Limb (tissue), 2 donors: ENCODE measurements at regions not wholly inside any gene's neighbourhood (a gene's known extent, or its start where the extent isn't known, plus 50 kb on each side); places are given as distances from the start of the nearest gene placed in this dataset.

Experiments
- DNase-seq, 2 donors: peaks; one replicate each; pipeline ENCODE4 v3.0.0-alpha.2; 2016; ENCODE audit errors: extremely low spot score in 2 of 2

DNA sequence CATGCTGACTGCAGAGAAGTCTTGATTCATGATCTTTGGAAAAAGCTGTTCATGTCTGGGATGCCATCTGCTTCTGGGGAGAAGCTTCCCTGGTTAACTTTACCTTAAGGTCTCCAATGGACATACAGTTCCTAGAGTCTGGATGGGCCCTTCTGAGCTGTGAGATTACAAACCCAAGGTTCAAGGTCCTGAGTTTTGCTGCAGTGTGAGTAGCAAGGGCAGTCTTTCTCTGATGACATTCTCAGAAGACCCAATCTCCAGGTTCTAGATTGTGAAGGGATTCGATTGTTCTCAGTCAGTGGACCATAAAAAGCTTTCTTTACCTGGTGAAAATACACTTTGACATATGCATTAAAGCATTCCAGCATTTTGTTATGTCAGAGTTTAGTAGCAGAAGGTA, 179.2 kb downstream of the AASDH start:
- DNase-seq: no peak

GRCh38 chr4:56206258-56206657, 181.0 kb downstream of the AASDH start:
- no peak for DNase-seq

- DNase-seq: no peak
Measured at GRCh38 chr4:56200275-56200674, 187.0 kb downstream of the AASDH start.

GRCh38 chr4:56198265-56198664, 189.0 kb downstream of the AASDH start:
- no peak for DNase-seq

DNA sequence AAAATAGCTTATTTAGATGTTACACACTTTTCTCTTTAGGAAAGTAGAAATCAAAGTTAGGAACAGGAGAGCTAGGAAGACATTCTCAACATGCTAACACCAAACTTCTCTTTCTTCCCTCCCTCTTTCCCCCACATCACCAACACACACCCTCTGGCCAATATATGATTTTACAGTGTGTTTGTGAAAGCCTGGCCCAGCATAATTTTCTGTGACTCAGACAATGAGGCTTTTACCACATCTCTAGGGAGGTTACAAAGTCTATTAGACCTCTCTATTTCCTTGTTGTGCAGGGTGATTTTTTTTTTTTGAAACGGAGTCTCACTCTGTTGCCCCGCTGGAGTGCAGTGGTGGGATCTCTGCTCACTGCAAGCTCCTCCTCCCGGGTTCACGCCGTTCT, 189.9 kb downstream of the AASDH start:
- no peak for DNase-seq

- DNase-seq: no peak
Measured at GRCh38 chr4:56195025-56195424, 192.3 kb downstream of the AASDH start.

GRCh38 chr4:56191534-56191933, 195.8 kb downstream of the AASDH start:
- no peak for DNase-seq

DNA sequence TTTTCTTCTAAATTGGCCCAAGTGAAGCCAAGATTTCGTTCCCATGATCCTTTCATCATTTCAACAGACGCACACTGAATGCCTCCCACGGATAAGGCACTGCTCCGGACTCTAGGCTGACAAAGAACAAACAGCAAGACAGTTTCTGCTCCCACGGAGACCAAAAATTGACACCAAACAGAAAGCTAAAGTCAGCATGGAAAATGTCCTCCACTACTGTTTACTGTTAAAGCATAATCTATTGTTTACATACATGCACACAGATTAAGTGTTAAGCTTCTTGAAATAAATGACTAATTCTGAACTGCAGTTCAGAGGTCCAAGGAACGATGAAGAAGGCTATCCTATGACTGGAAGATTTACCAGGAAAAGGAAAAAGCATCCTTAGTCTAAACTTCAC, 199.6 kb downstream of the AASDH start:
- DNase-seq: no peak

DNA sequence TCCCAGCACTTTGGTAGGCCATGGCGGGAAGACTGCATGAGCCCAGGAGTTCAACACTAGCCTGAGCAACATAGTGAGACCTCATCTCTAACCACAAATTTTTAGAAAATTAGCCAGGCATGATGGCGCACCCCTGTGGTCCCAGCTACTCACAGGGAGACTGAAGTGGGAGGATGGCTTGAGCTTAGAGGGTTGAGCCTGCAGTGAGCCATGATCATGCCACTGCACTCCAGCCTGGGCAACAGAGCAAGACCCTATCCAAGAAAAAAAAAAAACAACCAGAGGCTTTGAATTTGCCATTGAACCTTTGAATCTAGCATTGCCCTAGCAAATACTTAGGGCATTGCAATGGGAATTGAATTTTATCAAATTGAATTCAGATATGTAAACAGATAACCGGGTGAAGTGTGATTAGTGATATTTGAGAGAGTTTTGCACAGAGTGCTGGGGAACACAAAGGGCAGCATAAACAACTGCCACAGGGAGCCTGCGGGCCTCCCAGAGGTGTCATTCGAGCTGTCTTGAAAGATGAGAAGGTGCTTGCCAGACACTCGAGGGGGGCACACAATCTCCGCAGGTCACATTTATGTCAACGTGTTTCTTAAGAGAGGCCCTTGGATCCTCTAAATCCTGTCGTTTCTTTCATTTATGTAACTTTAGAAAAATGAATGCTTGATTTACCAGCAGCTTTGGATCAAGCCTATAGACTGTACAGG, 200.3 kb downstream of the AASDH start:
- no peak for DNase-seq

GRCh38 chr4:56185901-56186300, 201.4 kb downstream of the AASDH start:
- DNase-seq: no peak

DNA sequence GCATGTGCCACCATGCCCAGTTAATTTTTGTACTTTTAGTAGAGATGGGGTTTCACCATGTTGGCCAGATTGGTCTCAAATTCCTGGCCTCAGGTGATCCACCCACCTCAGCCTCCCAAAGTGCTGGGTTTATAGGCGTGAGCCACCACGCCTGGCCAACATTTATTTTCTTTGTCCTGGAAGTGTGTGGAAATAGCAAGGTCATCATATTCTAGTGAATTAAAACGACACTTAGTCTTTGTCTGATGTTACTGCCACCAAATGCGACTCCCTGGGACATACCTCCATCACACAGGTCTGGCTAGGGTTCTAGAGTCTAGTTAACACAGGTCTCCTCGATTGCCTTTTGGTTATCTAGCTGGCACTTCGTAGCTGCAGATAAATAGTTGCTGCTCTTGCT, 203.1 kb downstream of the AASDH start:
- no peak for DNase-seq

GRCh38 chr4:56183344-56183959, 203.8 kb downstream of the AASDH start:
- no peak for DNase-seq

GRCh38 chr4:56182356-56182755, 204.9 kb downstream of the AASDH start:
- no peak for DNase-seq

DNA sequence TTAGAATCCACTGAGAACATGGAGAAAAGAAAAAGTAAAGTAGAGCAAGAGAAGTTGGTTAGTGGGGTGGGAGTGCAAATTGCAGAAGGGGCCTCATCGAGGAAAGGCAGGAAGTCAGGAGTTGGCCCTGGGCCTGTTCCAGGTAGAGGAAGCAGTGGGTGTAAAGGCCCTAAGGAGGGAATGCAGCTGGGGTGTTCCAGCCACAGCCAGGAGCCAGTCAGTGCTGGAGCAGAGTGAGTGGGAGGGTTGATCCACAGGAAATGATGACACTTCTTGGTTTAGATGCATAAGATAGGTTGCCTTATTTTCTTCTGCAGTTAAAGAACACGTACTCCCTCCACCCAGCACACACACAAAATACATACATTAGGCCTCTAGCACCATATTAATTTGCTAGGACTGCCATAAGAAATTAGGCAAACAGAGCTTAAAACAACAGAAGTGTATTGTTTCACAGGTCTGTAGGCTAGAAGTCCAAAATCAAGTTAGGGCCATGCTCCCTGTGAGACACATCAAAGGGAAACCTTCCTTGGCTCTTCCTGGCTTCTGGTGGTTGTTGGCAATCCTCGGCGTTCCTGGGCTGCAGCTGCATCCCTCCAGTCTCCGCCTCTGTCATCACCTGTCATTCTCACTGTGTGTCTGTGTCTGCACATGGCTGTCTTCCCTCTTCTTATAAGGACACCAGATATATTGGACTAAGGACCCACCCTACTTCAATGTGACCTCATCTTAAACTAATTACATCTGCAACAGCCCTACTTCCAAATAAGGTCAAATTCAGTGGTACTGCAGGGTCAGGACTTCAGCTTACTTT, 205.9 kb downstream of the AASDH start:
- peak in 1 of 2 donors; percentile 38 for DNase-seq

DNA sequence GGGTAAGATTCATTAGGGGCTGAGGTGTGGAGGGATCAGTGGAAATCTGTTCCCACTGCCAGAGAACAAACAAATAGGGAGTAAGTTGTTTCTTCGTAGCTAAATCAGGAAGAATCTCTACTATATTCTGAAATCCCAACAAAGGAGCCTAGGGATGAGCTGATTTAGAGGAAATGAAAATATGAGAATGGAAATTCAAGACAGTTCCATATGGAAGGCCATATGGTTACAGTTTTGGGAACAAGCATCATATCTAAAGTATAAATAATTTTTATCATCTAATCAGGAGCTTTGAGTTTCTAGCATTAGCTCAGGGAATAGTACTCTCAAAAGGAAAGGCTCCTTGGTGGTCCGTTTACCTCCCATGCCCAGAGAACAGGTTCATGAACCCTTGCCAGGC, 218.2 kb downstream of the AASDH start:
- no peak for DNase-seq

DNA sequence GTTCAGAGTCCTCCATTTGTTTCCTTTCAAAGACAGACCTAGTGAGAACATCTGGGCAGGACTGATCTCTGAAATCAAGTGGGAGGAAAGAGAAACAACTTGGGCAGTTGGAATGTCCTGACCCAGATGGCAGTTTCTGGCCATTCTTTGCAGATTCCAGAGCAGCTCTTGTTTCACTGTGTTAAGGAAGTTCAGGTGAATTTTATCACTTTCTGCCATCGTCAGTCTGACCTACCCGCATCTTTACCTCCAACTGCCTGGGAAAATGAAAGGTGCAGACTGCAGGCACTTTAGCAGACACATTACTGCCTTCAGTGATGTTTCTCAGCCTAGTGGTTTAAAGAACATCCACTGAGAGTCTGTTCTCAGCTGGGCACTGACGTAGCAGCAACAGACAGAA, 216.2 kb downstream of the CEP135 start:
- DNase-seq: no peak

DNA sequence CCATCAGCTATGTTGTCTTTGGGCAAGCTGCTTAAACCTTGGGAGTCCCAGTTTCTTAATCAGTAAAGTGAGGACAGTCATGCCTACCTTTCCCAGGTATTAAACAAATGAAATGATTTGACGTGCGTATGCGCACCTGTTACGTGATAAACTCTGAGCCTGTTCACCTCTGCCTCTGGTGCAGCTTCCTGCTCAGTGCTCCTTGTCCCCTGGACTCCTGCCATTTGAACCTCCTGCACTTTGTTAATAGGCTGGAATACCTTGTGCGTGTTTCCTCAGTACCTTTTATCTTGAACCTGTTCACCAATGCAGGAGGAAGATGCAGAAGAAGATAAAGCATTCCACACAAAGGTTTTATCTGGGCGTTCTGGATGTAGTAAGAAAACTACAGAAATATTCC, 211.9 kb downstream of the CEP135 start:
- no peak for DNase-seq

GRCh38 chr4:56158483-56158882, 209.7 kb downstream of the CEP135 start:
- no peak for DNase-seq

DNA sequence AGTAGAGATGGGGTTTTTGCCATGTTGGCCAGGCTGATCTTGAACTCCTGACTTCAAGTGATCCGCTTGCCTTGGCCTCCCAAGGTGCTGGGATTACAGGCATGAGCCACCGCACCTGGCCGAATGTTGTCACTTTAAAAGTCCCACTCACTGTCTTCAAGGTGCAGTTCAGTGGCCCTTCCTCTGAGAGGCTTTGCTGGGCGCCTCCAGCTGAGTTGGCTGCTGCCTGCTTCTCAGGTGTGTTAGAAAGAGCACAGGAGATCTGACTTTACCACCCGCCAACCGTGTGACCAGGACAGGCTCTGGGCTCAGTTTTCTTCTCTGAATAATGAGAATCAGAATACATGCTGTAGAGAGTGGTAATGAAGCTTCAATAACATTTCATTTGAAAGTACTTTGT, 207.4 kb downstream of the CEP135 start:
- DNase-seq: no peak

DNA sequence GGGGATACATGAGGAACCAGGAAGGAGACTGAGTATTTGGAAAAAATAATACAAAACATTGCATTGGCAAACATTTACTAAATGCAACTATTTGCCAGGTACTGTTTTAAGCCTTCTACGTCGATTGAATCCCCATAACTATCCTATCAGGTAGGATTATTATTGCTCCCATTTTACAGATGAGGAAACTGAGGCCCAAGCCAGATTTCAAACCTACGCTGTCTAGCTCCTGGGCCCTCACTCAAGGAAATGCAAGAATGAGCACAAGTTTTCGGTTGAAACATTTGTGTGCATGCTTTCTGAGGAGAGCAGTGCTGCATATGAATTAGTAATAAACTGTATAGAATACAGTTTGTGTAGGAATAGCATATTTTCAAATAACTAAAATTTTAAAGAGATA, 206.7 kb downstream of the CEP135 start:
- no peak for DNase-seq

DNA sequence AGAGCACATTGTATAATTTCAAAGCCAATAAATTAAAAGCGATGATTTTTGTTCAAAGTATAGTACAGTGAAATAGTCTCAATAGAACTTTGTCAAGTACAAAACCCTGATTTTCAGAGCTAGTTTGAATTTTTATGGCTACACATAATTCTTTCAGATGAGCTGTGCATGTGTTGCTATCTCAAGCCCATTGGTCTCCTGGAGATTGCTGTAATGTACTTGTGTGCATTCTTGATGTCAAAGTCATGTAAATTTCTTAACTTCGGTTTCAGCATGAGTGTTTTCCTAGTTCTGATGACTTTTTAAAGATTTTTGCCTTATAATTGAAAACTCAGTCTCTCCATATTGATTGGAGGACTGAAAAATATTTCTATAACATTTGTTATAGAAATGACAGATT, 200.8 kb downstream of the CEP135 start:
- DNase-seq: no peak

DNA sequence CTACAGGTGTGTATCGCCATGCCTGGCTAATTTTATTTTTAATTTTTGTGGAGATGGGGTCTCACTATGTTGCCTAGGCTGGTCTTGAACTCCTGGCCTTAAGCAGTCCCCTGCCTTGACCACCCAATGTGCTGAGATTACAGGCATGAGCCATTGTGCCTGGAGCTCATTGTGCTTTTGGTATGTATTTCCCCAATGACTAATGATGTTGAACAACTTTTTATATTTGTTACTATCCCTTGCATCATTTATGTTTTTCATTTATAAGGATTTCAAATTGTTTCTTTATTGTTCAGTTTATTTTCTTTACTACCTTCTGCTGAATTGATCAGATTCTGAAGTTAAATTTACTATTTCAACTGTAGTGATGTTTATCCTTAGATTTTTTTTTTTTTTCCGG, 199.7 kb downstream of the CEP135 start:
- DNase-seq: no peak

DNA sequence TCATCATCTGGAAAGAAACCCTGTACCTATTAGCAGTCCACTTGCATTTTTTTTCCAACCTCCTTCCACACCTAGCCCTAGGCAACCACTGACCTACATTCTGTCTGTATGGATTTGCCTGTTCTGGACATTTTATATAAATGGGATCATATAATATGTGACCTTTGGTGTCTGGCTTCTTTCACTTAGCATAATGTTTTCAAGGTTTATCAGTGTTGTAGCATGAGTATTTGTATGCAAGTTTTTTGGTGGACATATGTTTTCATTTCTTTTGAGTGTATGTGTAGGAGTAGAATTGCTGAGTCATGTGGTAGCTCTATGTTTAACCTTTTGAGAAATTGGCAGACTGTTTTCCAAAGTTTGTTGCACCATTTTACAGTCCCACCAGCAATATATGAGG, 198.6 kb downstream of the CEP135 start:
- no peak for DNase-seq
